ENCODE measurements at regions not wholly inside any gene's neighbourhood (a gene's known extent, or its start where the extent isn't known, plus 50 kb on each side); places are given as distances from the start of the nearest gene placed in this dataset.
A peak's percentile ranks its signal among the peaks of the same experiment; 100 is the strongest.

DNA sequence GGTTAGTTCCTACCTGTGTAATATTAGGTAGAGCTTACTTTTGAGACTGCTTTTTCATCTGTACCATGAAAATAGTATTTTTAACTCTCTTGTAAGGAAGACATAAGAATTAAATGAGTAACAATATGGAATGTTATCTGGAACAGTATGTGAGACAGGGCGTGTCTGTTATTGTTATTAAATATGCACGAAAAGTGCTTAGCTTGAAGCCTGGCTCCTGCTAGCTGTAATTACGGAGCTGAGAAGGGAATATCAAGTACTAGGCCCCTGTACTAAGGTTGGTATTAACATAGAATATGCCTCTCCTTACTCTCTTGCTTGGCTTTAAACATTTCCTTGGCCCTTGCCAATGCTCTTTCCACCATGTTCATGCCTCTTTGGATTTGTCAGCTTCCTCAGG, 194.0 kb downstream of the FAM76B start:
- H3K9me3 ChIP-seq: no peaks in the 10 kb centered on the region
- H3K27ac ChIP-seq: no peak overlapping the region
- 95% methylated on average over 3 of the region's 3 CpGs for WGBS (ENCODE audit: insufficient coverage, low coverage, low lambda C conversion rate, missing lambda C conversion rate)
- H3K36me3 ChIP-seq: no peaks in the 10 kb centered on the region
- peaks cover 0 to 13% (median 5%) of the 10 kb centered on the region in 4 donors for H3K4me1 ChIP-seq
- H3K4me3 ChIP-seq: no peak overlapping the region
- no peak for ATAC-seq
- DNase-seq: no peak
- no peaks in the 10 kb centered on the region for H3K27me3 ChIP-seq
- intact Hi-C loops (cut with DNase I): no loop called here
- TF ChIP-seq POLR2A (IDR thresholded peaks at IDR 0.05): no peak
- TF ChIP-seq, protein P1, sequence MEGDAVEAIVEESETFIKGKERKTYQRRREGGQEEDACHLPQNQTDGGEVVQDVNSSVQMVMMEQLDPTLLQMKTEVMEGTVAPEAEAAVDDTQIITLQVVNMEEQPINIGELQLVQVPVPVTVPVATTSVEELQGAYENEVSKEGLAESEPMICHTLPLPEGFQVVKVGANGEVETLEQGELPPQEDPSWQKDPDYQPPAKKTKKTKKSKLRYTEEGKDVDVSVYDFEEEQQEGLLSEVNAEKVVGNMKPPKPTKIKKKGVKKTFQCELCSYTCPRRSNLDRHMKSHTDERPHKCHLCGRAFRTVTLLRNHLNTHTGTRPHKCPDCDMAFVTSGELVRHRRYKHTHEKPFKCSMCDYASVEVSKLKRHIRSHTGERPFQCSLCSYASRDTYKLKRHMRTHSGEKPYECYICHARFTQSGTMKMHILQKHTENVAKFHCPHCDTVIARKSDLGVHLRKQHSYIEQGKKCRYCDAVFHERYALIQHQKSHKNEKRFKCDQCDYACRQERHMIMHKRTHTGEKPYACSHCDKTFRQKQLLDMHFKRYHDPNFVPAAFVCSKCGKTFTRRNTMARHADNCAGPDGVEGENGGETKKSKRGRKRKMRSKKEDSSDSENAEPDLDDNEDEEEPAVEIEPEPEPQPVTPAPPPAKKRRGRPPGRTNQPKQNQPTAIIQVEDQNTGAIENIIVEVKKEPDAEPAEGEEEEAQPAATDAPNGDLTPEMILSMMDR (IDR thresholded peaks at IDR 0.05): no peak

DNA sequence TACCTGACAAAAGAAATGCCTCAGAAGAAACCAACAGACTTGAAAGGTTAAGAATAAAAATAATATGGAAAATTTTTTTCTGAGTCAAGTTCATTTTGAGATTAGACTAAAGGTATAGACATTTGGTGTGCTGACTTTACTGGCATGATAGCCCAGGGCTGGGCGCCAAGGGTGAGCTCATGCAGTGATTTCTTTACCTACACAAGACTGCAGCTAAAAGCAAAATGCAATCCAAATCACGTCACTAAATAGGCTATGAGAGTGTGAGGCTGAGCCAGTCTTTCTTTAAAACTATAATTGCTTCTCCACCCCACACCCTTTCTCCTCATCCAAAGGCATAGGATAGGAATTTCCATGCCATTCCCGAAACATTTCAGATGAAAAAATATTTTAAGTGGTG, 196.5 kb downstream of the FAM76B start:
- Histone ChIP-seq H3K27me3 (no peaks in the 10 kb centered on the region), H3K4me1 (peaks cover 0 to 24% (median 7%) of the 10 kb centered on the region in 4 donors), H3K9me3 (no peaks in the 10 kb centered on the region), H3K27ac (no peak overlapping the region), H3K4me3 (no peak overlapping the region), H3K36me3 (no peaks in the 10 kb centered on the region)
- intact Hi-C loops (cut with DNase I): no loop called here
- TF ChIP-seq, protein P1 (IDR thresholded peaks at IDR 0.05): no peak
- TF ChIP-seq POLR2A (IDR thresholded peaks at IDR 0.05): no peak
- ATAC-seq (peak in 1 of 4 donors; percentile 30), DNase-seq (peak in 2 of 3 donors; percentile 33 to 50)
- WGBS (ENCODE audit: insufficient coverage, low coverage, low lambda C conversion rate, missing lambda C conversion rate): 68% methylated on average over 3 of the region's 3 CpGs

GRCh38 chr11:95592471-95592870, 197.1 kb downstream of the FAM76B start:
- intact Hi-C loops (cut with DNase I): no loop called here
- Histone ChIP-seq H3K9me3 (no peaks in the 10 kb centered on the region), H3K36me3 (no peaks in the 10 kb centered on the region), H3K27ac (no peak overlapping the region), H3K27me3 (no peaks in the 10 kb centered on the region), H3K4me1 (peaks cover 0 to 24% (median 7%) of the 10 kb centered on the region in 4 donors), H3K4me3 (no peak overlapping the region)
- DNase-seq (no peak), ATAC-seq (no peak)
- 58% methylated on average over 2 of the region's 4 CpGs for WGBS (ENCODE audit: insufficient coverage, low coverage, low lambda C conversion rate, missing lambda C conversion rate)
- no peak for TF ChIP-seq POLR2A (IDR thresholded peaks at IDR 0.05)
- TF ChIP-seq, protein P1 (IDR thresholded peaks at IDR 0.05): no peak

- Histone ChIP-seq H3K36me3 (no peaks in the 10 kb centered on the region), H3K27ac (peak overlapping the region in 2 of 3 donors; percentile 69 to 70), H3K4me1 (peaks cover 0 to 24% (median 7%) of the 10 kb centered on the region in 4 donors), H3K9me3 (no peaks in the 10 kb centered on the region), H3K4me3 (no peak overlapping the region), H3K27me3 (no peaks in the 10 kb centered on the region)
- intact Hi-C loops (cut with DNase I): no loop called here
- TF ChIP-seq, protein P1 (IDR thresholded peaks at IDR 0.05): no peak
- 30% methylated on average over 10 of the region's 10 CpGs for WGBS (ENCODE audit: insufficient coverage, low coverage, low lambda C conversion rate, missing lambda C conversion rate)
- DNase-seq: peak; percentile 50 to 89 (median 76)
- ATAC-seq: peak; percentile 96 to 99 (median 98)
Measured at GRCh38 chr11:95589893-95590612, 199.5 kb downstream of the FAM76B start.

Data from right lobe of liver (tissue), 6 donors.